GM13976 (cell line): ENCODE measurements at regions not wholly inside any gene's neighbourhood (a gene's known extent, or its start where the extent isn't known, plus 50 kb on each side); places are given as distances from the start of the nearest gene placed in this dataset.

Experiments
- DNase-seq: peaks from one replicate; pipeline ENCODE4 v3.0.0; 2012; ENCODE audit warnings: low spot score
- in situ Hi-C: fragments of 300-500 bp; cut with MboI; formaldehyde crosslinking; loops from one replicate; pipeline ENCODE4 v1.12.0; 2022; ENCODE audit warnings: low sequenced_read_pairs, mixed read lengths, inconsistent platforms; ENCODE audit not compliant: unreplicated experiment
- TF ChIP-seq, protein P1 (sequence below): IDR thresholded peaks from 2 replicates; pipeline ENCODE4 v1.5.1; 2012; ENCODE audit warnings: borderline replicate concordance, mild to moderate bottlenecking; ENCODE audit not compliant: insufficient read depth; ENCODE audit errors: extremely low read depth, missing control alignments, control extremely low read depth

GRCh38 chr14:38868399-38869290, 234.4 kb downstream of the SEC23A start:
- in situ Hi-C loops, result no loop called here
- no peak for DNase-seq

GRCh38 chr14:38867561-38868150, 235.4 kb downstream of the SEC23A start:
- in situ Hi-C loops, result no loop called here
- DNase-seq, result peak; percentile 28
- TF ChIP-seq, protein P1, sequence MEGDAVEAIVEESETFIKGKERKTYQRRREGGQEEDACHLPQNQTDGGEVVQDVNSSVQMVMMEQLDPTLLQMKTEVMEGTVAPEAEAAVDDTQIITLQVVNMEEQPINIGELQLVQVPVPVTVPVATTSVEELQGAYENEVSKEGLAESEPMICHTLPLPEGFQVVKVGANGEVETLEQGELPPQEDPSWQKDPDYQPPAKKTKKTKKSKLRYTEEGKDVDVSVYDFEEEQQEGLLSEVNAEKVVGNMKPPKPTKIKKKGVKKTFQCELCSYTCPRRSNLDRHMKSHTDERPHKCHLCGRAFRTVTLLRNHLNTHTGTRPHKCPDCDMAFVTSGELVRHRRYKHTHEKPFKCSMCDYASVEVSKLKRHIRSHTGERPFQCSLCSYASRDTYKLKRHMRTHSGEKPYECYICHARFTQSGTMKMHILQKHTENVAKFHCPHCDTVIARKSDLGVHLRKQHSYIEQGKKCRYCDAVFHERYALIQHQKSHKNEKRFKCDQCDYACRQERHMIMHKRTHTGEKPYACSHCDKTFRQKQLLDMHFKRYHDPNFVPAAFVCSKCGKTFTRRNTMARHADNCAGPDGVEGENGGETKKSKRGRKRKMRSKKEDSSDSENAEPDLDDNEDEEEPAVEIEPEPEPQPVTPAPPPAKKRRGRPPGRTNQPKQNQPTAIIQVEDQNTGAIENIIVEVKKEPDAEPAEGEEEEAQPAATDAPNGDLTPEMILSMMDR, result peak; percentile 72

More at GRCh38 chr14:38868399-38869290, 234.4 kb downstream of the SEC23A start:
- TF ChIP-seq, protein P1, result no peak

GRCh38 chr14:38866461-38866860, 236.6 kb downstream of the SEC23A start:
- no peak for DNase-seq
- TF ChIP-seq, protein P1, result no peak
- in situ Hi-C loops, result no loop called here

GRCh38 chr14:38862366-38862765, 240.7 kb downstream of the SEC23A start:
- in situ Hi-C loops, result no loop called here
- TF ChIP-seq, protein P1, result no peak

DNA sequence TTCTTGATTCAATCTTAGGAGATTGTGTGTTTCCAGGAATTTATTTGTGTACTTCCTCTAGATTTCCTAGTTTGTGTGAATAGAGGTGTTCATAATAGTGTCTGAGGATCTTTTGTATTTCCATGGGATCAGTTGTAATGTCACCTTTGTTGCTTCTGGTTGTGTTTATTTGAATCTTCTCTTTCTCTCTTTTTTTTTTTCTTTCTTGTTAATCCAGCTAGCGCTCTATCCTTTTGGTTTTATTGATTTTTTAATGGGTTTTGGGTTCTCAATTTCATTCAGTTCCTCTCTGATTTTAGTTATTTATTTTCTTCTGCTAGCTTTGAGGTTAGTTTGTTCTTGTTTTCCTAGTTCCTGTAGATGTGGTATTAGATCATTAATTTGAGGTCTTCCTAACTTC, 242.5 kb downstream of the SEC23A start:
- in situ Hi-C loops, result no loop called here
- no peak for DNase-seq
- TF ChIP-seq, protein P1, result no peak

More at GRCh38 chr14:38862366-38862765, 240.7 kb downstream of the SEC23A start:
- DNase-seq, result no peak

GRCh38 chr14:38856798-38857197, 246.2 kb downstream of the SEC23A start:
- DNase-seq, result no peak
- TF ChIP-seq, protein P1, result no peak
- in situ Hi-C loops, result no loop called here
